ENCODE measurements at regions not wholly inside any gene's neighbourhood (a gene's known extent, or its start where the extent isn't known, plus 50 kb on each side); places are given as distances from the start of the nearest gene placed in this dataset.

GRCh38 chr2:144706647-144707046, 186.7 kb upstream of the ZEB2 start:
- no peak for DNase-seq

GRCh38 chr2:144705328-144706245, 185.7 kb upstream of the ZEB2 start:
- DNase-seq = no peak

- no peak for DNase-seq
These were observed 184.8 kb upstream of the ZEB2 start for GRCh38 chr2:144704709-144705095.

GRCh38 chr2:144703852-144704708, 184.2 kb upstream of the ZEB2 start:
- peak; percentile 42 for DNase-seq

- no peak for DNase-seq
These were observed 182.1 kb upstream of the ZEB2 start for GRCh38 chr2:144702051-144702450.

GRCh38 chr2:144701259-144701658, 181.3 kb upstream of the ZEB2 start:
- DNase-seq = no peak

- DNase-seq = no peak
These were observed 178.2 kb upstream of the ZEB2 start for GRCh38 chr2:144698156-144698555.

GRCh38 chr2:144695657-144696056, 175.7 kb upstream of the ZEB2 start:
- DNase-seq = no peak

GRCh38 chr2:144694456-144694855, 174.5 kb upstream of the ZEB2 start:
- DNase-seq = no peak

- no peak for DNase-seq
These were observed 173.3 kb upstream of the ZEB2 start for GRCh38 chr2:144693179-144693578.

GRCh38 chr2:144692661-144693060, 172.7 kb upstream of the ZEB2 start:
- DNase-seq = no peak

GRCh38 chr2:144690771-144691170, 170.9 kb upstream of the ZEB2 start:
- no peak for DNase-seq

- peak; percentile 18 for DNase-seq
These were observed 166.7 kb upstream of the ZEB2 start for GRCh38 chr2:144686518-144687215.

GRCh38 chr2:144683966-144684365, 164.0 kb upstream of the ZEB2 start:
- DNase-seq = no peak

GRCh38 chr2:144683107-144683753, 163.3 kb upstream of the ZEB2 start:
- DNase-seq = no peak

- no peak for DNase-seq
These were observed 162.3 kb upstream of the ZEB2 start for GRCh38 chr2:144682248-144682647.

GRCh38 chr2:144681389-144681788, 161.5 kb upstream of the ZEB2 start:
- DNase-seq = no peak

- DNase-seq = no peak
These were observed 160.0 kb upstream of the ZEB2 start for GRCh38 chr2:144679942-144680341.

- no peak for DNase-seq
These were observed 158.8 kb upstream of the ZEB2 start for GRCh38 chr2:144678736-144679135.

GRCh38 chr2:144675731-144676130, 155.8 kb upstream of the ZEB2 start:
- no peak for DNase-seq

- DNase-seq = no peak
These were observed 155.4 kb upstream of the ZEB2 start for GRCh38 chr2:144675331-144675730.

- DNase-seq = no peak
These were observed 154.2 kb upstream of the ZEB2 start for GRCh38 chr2:144674071-144674470.

- no peak for DNase-seq
These were observed 153.5 kb upstream of the ZEB2 start for GRCh38 chr2:144673456-144673855.

All from CD4-positive, alpha-beta T cell treated with Interleukin-21 for 1 hour (primary cell).